ENCODE measurements at regions not wholly inside any gene's neighbourhood (a gene's known extent, or its start where the extent isn't known, plus 50 kb on each side); places are given as distances from the start of the nearest gene placed in this dataset.
"Not testable (repeated sequence)": the region's sequence is repeated elsewhere in the genome, so short reads cannot be mapped to it uniquely, and the experiment has no call there.

DNA sequence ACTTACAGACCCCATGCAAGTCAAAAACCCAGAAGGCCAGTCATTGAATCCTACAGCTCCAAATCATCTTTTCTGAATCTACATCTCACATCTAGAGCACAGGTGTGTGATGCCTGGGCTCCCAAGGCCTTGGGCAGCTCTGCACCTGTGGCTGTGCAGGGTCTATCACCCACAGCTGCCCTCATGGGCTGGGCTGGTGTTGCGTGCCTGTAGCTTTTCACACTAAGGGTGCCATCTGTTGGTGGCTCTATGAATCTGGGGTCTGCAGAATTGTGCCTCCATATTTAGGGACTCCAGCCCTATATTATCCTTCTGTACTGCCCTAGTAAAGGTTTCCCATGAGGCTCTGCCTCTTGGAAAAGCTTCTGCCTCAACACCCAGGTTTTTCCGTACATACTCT, 407.6 kb downstream of the TUBA3C start:
- not testable (repeated sequence) for DNase-seq

DNA sequence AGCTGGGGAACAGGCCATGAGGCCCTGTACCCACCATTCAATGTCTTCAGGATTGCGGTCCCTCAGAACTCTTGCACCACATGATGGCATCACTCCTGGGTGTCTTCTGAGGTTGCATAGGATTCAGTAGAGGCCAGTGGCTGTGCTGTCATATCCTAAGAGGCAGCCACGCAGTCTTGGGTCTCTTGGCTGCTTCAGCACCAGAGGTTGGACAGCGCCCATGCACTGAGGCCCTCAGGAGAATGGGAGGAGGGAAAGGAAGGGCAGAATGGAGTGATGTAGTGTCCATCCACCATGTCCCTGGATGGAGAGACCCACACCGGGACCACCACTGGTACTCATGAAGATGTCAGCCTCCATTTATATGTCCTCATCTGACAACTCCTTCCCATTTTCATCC, 439.9 kb downstream of the TUBA3C start:
- DNase-seq = not testable (repeated sequence)

DNA sequence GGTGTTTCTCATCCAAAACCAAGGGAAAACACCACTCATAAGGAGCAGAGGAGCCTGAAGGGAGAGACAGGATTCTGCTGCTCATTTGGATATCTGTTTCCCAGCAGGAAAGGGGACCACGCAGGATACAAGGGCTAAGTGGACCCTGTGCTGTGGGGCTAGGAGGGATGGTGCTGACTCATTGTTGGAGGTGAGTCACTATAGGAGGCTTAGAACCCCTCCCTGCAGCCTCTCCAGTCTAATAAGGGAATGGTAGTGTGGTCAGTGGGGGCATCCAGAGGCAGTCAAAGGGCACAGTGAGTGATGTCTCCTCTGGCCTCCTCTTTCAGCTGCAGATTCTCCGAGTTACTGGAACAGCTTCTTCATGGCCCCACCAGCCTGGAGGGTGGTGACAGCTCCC, 442.3 kb downstream of the TUBA3C start:
- no peak for DNase-seq

DNA sequence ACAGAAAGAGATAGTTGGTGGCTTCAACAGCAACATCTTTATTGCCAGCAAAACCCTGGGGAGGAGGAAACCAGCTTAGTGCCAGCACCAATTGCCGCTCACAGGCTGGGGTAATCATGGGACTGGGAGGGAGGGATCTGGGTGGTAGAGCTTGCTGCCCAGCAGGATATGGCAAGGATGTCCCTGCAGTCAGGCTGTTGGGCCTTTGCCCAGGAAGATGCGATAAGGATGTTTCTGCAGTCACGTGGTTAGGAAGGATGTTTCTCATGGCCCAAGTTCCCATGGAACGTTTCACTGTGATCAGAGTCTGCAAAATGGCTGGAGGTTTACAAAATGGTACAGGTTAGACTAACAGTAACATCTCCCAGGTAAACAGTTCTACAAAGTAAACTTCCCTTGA, 443.5 kb downstream of the TUBA3C start:
- DNase-seq = not testable (repeated sequence)

DNA sequence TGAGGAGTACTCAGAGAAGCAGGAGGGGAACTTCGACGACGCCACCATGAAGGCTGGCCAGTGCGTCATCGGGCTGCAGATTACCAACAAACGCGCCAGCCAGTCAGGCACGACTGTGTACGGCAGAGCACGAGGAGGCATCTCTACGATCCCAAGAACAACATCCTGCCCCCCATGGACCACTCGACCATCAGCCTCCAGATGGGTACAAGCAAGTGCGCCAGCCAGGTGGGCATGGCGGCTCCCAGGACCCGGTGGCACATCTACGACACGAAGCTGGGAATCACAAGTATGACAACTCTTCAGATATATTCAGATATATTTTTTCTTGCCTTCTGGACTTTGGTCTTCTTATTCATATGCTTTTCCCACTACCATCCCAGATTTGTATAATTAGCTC, 454.5 kb downstream of the TUBA3C start:
- not testable (repeated sequence) for DNase-seq

DNA sequence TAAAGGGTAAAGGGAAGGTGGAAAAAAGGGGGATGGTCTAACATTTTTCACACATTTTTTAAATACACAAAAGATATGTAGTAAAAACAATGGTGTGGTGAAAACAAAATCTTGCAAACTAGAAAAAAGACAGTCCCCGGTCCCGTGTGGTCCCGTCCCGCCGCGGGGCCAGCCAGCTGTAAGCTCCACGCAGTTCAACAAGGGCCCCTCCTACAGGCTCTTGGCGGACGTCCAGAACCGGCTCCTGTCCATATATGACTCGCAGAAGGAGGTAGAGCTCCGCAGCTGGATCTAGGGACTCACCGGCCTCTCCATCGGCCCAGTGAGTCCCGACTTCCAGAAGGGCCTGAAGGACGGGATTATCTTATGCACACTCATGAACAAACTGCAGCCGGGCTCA, 455.1 kb downstream of the TUBA3C start:
- DNase-seq = not testable (repeated sequence)

DNA sequence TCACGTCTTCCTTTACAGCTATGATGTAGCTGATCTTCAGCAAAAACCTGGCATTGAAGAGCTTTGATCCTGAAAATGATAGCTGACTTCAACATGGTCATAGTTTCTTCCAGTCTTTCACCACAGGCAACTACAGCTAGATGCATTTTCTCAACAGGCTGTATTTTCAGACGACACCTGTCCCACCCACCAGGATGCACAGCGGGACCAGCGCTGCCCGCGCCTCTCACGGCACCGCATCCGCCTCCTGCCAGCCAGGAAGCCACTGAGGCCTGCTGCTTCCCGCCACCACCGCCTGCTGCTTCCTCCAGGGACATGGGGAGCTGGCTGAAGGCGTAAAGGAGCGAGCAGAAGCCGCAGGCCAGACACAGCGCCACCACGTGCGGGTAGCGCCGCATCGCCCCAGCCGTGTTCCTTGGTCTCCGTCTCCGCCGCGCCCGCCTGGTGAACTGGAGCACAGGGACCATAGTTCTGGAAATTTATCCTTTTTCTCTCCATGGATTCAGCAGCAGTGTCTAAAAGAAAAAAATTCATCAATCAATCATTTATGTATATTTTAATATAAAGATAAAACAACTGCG, 456.3 kb downstream of the TUBA3C start:
- DNase-seq = not testable (repeated sequence)

DNA sequence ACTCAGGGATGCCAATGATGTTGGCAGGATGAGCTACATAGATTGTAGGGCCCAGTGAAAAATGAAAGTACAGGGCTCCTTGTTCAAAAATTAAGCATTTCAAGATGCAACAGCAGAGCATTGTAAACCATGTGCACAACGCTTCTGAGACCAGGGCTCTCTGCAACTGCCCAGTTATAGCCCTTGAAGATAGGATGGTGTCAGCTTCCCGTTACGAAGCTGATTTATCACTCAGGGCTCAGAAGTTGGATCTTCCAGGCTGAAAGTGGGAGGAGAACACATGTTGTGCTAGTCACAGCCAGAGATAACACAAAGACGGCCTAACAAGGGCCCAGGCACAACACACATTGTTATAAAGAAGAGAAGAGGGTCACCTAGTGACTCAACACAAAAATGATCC, 466.7 kb downstream of the TUBA3C start:
- no peak for DNase-seq

DNA sequence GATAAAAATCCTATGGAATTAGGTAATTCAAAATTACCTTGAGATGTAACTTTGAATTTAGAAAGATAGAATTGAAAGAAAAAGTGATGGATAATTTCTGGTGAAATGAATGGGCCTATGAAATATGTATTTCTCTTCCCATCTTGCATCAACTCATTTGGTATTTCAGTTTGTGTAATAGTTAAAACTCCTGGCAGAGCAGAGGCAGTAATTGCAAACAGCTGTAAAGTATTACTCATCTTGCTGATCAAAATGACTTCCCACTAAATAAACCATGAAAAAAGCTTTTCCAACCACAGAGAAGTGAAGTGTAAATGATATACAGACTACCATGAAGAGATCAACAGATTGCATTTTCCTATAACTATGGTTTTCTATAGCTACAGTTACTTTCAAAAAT, 471.0 kb downstream of the TUBA3C start:
- not testable (repeated sequence) for DNase-seq

DNA sequence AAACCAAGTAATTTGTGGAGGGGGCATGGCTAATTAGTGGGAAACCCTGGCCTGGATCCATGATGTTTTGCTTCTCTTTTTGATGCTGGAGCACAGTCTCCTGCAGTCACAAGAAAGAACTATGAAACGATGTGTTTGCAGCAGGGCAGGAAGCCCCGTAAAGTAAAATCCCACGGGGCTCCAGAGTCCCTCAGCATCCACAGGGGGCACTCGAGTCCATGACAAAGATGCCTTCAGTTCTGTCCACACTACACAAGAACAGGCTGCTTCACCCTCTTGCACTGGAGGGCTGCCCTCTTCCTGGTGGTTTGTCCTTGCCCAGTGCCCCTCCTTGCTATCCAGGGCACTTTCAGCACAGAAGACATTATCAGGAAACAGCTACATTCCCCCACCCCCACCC, 475.1 kb downstream of the TUBA3C start:
- DNase-seq = not testable (repeated sequence)

DNA sequence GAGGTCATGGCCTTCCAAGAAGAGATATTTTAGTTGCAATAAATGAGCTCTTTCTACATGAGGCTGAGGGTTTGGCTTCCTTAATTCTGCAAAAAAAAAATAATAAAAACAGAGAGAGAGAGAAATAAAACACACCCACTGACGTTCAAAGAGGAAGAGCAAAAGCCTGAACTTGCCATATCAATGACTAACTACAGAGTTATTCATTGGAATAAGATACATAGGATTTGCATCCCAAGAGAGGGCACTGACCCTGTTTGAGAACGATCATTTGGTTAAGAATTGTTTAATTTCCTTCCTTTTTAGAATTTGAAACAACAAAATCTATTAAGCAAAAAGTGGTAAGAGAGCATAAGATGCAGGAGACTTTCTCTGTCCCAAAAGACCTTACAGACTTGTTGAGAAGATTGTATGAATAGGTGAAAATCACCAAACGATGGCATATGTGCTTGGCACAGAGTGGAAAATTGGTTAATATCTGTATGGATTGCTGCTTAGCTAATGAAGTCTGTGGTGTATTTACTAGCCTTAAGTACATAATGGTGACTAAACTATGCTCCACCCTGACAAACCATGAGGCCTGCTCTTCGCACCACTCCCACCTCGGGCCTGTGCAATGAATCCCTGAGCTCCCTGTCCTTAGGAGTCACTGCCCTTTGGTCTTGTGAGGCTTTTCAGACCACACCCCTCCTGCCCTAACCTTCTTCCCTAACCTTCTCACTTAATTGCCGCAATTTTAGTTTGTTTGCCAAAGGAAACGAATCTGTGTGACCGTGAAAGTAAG, 479.0 kb downstream of the TUBA3C start:
- DNase-seq = not testable (repeated sequence)

DNA sequence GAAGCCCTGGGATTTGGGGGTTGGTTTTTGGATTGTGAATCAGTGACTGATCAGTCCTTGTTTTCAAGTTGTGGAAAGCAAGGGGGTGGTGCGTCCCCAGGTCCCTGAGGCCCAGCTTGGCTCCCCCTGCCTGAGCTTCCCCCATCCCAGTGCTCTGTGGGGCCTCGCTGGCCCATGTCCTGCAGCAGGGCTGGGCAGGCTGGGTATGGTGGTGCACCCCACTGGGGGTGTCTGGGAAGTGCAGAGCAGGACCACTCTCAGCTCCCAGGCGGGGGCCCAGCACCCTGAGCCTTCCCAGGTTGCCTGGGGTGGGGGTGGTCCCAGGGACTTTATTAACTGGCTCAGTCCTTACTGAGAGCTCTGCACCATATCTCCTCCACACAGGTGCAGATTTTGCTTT, 483.3 kb downstream of the TUBA3C start:
- not testable (repeated sequence) for DNase-seq

DNA sequence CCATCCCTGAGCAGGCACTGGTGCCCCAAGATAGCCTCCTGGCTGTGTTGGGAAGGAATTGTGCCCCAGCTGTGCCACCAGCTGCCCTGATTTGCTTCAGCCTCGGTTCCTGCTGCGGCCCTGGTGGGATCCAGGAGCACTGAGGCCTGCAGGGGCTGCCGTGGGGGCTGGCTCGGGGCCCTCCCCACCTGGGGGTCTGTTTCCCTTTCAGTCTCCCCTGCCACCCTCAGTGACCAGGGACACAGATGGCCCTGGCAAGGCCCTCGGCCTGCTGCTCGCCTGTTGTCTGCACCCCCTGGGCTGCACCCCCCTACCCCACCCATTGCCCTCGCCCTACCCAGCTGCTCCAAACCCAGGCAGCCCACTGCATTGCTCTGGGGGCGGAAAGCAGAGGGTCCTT, 483.8 kb downstream of the TUBA3C start:
- not testable (repeated sequence) for DNase-seq

DNA sequence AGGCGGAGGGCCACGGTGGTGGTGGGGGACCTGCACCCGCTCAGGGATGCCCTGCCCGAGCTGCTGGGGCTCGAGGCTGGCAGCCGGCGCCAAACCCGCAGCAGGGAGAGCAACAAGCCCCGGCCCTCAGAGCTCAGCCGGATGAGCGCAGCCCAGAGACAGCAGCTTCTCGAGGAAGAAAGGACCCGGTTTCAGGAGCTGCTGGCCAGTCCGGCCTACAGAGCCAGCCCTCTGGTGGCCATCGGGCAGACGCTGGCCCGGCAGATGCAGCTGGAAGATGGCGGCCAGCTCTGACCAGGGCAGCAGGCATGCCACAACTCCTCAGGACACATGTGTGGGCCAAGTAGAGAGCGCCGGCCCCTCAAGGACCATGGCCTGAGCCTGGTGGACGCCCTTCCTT, 484.4 kb downstream of the TUBA3C start:
- DNase-seq = not testable (repeated sequence)

DNA sequence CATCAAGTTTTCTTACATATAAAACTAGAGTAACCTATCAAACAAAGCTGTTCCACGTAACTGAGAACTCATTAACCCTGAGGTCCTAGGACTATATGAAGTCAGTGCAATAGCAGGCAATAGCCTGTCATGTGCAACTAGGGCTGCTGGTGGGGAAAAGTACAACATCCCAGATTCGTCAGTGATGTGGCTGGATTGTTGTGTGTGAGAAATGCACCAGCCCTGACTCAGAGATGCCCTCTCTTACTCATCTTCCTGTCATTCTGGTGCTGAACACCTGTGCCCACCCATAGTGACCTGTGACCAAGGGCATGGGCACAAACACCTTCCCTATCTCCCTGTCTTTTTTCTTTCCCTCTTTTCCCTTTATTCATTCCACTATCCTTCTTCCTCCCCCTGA, 504.2 kb downstream of the TUBA3C start:
- DNase-seq = not testable (repeated sequence)

DNA sequence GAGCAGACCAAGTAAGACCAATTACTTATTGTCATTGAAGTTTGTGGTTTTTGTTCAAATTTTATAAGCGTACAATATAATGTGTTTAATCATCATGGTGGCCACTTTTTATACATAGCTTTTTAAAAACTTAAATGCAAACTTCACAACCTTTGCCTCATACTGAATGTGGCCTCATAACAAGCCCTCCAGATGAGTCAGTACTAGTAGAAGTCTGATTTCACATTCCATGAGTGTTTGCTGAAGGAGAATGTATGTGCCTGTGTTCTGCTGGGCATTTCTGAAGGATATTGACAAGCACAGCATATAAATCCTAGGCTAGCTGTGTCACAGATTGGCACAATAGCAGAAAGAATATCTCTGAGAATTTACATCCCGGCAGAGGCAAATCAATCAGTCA, 506.4 kb downstream of the TUBA3C start:
- DNase-seq = not testable (repeated sequence)

DNA sequence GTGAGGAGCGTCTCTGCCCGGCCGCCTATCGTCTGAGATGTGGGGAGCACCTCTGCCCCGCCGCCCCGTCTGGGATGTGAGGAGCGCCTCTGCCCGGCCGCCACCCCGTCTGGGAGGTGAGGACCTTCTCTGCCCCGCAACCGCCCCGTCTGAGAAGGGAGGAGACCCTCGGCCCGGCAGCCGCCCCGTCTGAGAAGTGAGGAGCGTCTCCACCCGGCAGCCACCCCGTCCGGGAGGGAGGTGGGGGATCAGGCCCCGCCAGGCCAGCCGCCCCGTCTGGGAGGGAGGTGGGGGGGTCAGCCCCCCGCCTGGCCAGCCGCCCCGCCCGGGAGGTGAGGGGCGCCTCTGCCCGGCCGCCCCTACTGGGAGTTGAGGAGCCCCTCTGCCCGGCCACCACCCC, 507.8 kb downstream of the TUBA3C start:
- DNase-seq = not testable (repeated sequence)

DNA sequence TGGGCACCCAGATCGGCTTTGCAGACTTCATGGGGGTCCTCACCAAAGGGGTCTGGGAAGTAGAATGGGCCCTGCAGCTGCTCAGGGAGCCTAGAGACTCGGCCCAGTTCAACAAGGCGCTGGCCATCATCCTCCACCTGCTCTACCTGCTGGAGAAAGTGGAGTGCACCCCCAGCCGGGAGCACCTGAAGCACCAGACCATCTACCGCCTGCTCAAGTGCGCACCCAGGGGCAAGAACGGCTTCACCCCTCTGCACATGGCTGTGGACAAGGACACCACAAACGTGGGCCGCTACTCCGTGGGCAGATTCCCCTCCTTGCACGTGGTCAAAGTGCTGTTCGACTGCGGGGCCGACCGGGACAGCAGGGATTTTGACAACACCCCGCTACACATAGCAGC, 515.0 kb downstream of the TUBA3C start:
- DNase-seq = not testable (repeated sequence)

DNA sequence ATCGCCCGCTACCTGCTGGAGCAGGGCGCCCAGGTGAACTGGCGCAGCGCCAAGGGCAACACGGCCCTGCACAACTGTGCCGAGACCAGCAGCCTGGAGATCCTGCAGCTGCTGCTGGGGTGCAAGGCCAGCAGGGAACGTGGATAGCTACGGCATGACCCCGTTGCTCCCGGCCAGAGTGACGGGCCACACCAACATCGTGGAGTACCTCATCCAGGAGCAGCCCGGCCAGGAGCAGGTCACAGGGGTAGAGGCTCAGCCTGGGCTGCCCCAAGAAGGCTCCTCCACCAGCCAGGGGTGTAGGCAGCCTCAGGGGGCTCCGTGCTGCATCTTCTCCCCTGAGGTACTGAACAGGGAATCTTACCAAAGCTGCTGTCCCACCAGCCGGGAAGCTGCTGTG, 515.9 kb downstream of the TUBA3C start:
- not testable (repeated sequence) for DNase-seq

DNA sequence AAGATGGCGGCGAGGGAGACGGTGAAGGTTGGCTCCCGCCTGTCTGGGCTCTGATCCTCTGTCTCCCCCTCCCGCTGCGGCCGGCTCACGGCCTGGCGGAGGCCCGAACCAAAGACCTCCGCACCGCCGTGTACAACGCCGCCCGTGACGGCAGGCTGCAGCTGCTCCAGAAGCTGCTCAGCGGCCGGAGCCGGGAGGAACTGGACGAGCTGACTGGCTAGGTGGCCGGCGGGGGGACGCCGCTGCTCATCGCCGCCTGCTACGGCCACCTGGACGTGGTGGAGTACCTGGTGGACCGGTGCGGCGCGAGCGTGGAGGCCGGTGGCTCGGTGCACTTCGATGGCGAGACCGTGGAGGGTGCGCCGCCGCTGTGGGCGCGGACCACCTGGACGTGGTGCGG, 516.5 kb downstream of the TUBA3C start:
- not testable (repeated sequence) for DNase-seq

DNA sequence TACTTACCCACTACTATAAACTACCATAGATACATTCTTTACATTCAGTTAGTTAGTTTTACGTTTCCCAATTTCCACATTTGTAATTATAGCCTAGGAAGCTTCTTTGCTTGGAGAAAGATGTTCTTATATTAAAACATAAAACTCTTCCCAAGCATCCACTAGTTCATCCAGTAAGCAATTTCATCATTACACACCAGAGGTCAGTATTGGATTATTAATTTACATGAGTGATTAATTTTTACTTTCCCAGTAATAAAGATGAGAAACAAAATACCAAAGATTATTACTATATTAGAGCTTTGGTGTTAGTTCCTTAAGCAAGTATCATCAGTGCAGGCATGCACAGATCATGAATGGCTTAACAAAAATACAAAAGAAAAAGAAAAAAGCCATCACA, 518.4 kb downstream of the TUBA3C start:
- DNase-seq = not testable (repeated sequence)

DNA sequence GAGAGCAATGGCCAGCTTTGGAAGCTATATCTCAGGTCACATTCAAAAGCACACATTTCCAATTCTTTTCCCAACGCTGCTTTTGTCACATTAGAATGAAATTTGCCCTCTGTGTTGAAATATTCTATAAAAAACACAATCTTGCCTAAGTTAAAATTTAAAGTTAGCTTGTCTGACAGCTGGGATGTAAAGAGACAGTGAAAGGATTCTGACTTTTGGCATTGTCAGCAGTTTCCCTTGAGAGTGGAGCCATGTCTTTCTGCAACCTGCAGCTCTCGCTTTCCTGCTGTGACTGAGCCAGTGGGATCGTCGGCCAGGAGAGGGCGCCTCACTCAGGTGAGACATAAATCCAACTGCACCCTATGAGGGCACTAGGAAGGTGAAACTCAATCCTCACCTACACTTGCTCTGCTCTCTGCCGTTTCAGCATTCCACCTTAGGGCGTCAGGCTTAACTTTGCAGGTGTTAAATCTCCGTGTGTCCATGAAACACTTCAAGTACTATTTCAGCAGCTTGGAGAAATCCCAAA, 537.9 kb downstream of the TUBA3C start:
- DNase-seq = peak; percentile 1

DNA sequence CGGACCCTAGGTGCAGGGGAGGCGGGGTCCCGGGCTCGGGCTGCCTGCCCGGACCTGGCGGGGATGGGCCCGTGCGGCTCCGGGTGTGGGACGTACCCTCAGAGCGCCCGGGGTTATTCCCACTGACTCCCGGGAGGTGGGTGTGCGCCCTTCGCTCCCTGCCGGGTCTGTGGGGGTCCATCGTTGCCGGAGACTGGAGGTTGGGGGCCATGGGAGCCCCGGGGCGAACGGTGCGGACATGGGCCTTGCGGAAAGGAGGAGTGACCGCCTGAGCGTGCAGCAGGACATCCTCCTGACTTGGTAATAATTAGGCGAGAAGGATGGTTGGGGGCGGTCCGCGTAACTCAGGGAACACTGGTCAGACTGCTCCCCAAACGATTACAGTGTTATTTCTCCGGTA, 552.7 kb downstream of the TUBA3C start:
- DNase-seq = not testable (repeated sequence)

DNA sequence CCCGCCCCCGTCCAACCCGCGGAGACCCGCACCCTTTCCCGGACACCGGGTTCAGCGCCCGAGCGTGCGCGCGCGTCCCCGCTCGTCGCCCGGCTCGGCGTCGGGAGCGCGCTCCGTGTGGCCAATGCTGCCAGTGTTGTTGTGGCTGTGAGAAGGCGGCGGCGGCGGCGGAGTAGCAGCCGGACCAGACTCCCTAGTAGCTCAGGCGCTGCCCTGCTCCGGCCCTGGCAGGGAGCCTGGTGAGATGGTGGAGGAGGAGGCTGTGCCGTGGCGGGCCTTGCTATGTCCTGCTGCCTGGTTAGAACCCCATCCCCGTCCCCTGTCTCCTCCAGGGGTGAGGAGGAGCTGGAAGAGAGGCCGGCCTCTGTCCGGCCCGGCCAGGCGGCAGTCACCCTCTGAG, 553.2 kb downstream of the TUBA3C start:
- no peak for DNase-seq

Data from NCI-H146 (cell line).